Astrocyte of the cerebellum (primary cell): ENCODE measurements at regions not wholly inside any gene's neighbourhood (a gene's known extent, or its start where the extent isn't known, plus 50 kb on each side); places are given as distances from the start of the nearest gene placed in this dataset.

Experiments
- DNase-seq: peaks from one replicate; pipeline ENCODE4 v3.0.0-alpha.2; 2011; ENCODE audit warnings: low read depth
- H3K4me3 ChIP-seq: 2 replicates; pipeline ENCODE4 v1.5.1; 2011; ENCODE audit warnings: mild to moderate bottlenecking, low read depth, low read length, moderate library complexity
- in situ Hi-C: cut with HindIII; loops from 2 replicates; pipeline ENCODE4 v1.10.0; 2017; ENCODE audit warnings: low sequenced_read_pairs
- TF ChIP-seq, protein P1 (sequence below): IDR thresholded peaks from 2 replicates; pipeline ENCODE4 v1.5.1; 2012; ENCODE audit warnings: low read length, low read depth, moderate library complexity, mild to moderate bottlenecking; ENCODE audit errors: missing control alignments

DNA sequence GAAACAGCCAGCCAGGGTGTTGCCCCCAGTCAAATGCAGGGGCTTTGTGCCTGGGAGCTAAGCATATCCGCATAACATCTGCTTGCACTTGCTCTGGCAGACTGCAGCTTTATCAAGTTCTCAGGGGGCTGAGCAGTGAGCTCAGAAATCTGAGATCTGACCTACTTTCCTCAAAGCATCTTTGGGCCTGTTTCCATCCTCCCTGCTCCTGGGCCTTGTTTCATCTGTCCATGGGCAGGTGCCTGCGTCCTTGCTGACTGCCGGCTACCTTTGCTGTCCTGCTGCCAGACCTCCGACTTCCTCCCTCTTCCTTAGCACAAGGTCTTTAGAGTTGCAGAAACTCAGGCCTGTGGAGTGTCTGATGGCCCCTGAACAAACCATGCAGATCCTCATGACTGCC is 131.2 kb upstream of the B3GAT1 start:
- no peak overlapping the region for H3K4me3 ChIP-seq
- DNase-seq: no peak
- in situ Hi-C loops: no loop called here
- TF ChIP-seq, protein P1, sequence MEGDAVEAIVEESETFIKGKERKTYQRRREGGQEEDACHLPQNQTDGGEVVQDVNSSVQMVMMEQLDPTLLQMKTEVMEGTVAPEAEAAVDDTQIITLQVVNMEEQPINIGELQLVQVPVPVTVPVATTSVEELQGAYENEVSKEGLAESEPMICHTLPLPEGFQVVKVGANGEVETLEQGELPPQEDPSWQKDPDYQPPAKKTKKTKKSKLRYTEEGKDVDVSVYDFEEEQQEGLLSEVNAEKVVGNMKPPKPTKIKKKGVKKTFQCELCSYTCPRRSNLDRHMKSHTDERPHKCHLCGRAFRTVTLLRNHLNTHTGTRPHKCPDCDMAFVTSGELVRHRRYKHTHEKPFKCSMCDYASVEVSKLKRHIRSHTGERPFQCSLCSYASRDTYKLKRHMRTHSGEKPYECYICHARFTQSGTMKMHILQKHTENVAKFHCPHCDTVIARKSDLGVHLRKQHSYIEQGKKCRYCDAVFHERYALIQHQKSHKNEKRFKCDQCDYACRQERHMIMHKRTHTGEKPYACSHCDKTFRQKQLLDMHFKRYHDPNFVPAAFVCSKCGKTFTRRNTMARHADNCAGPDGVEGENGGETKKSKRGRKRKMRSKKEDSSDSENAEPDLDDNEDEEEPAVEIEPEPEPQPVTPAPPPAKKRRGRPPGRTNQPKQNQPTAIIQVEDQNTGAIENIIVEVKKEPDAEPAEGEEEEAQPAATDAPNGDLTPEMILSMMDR: no peak

DNA sequence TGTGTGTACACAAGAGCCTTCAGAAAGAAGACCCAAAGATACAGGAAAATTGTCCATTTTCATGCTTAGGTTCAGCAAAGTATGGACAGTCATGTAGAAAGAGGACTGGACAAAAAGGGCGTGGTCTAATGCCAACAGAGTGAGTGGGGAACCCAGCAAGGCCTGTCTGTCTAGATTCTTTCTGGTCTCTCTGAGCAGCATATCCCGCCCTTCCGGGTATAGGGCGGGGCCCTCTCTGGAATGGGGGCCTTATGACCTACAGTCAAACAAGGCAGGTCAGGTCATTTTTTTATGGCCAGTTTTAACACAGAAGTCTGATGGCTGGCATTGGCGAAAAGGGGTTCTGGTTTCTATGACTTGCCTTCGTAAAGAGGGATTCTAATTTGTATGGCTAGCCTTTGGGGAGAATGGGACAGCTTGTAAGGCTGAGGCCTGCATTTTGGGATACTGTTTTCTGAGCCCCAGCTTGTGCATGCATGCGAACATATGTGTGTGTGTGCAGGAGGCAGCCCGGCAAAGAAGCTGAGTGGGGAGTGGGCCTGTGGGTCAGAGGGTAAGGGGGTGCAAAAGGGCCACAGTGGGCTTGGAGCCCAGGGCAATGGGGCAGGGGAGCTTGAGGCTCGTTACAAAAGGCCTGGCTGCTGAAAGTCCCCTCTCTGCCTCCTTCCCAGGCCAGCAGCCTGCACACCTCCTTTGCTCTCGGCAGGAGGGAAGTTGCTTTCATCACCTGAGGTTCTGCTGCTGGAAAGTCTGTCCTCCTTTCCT is 130.5 kb upstream of the B3GAT1 start:
- no peak for DNase-seq
- TF ChIP-seq, protein P1: no peak
- no peak overlapping the region for H3K4me3 ChIP-seq
- in situ Hi-C loops: no loop called here

DNA sequence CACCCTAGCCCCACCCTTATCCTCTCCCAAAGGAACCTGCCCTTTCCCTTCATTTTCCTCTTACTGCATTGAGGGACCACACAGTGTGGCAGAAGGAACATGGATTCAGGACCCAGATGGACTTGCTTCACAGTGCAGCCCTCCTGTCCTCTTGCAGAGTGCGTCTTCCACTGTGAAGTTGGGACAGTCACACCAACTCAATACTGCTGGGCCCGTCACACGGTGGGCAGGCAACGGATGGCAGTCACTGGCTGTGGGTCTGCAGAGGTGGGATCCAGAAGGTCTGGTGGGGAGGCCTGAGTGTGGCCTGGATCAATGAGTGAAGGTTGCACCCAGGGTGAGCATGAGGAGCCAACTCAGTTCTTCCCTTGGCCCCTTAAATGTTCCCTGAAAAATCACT is 129.9 kb upstream of the B3GAT1 start:
- TF ChIP-seq, protein P1: no peak

DNA sequence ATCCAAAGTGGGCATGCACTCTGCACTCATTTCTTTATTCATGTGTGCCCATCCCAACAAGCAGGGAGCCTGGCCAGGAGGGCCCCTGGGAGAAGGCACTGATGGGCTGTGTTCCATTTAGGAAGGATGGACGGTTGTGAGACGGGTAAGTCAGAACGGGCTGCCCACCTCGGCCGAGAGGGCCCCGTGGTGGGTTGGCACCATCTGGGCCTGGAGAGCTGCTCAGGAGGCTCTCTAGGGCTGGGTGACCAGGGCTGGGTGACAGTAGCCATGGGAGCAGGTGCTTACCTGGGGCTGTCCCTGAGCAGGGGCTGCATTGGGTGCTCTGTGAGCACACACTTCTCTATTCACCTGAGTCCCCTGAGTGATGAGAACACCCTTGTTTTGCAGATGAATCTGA is 129.3 kb upstream of the B3GAT1 start:
- in situ Hi-C loops: no loop called here
- H3K4me3 ChIP-seq: no peak overlapping the region
- DNase-seq: no peak
- TF ChIP-seq, protein P1: no peak

More for the DNA sequence above, 129.9 kb upstream of the B3GAT1 start:
- H3K4me3 ChIP-seq: no peak overlapping the region
- DNase-seq: no peak
- in situ Hi-C loops: no loop called here

DNA sequence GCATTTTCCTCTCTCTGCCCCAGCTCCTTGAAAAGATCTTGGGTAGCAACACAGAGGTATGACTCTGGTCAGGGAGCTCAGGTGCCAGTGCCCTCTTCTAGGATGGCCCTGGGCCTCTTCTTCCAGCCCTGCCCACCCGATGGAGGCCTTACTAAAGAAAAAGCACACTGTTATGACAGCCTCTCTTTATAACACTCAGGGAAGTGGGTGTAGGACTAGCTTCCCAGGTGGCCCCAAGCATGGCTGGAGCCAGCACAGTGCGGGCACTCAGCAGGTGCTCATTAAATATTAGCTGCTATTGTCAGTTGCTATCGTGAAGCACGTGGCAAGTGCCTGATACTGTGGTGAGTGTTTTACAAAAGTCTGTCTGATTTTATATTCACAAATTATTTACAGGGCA is 127.2 kb upstream of the B3GAT1 start:
- DNase-seq: no peak
- TF ChIP-seq, protein P1: no peak
- in situ Hi-C loops: no loop called here

DNA sequence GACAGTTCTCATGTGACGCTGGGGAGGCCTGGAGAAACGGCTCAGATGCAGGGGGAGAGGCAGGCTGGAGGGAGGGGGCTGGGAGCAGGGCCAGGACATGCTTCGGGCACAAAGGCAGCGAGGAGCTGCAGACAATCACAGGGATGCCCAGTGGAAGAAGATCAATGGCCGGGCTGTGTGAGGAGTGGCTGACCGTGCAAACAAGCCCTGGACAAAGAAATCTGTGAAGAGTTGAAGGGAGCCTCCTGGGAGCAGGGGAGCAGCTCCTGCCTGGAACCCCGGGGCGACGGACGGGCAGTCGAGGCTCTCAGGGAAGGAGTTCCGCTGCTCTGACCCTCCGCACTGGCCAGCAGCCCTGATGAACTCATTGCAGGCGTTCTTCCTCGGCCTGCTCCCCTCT is 126.7 kb upstream of the B3GAT1 start:
- no peak for DNase-seq
- TF ChIP-seq, protein P1: no peak
- in situ Hi-C loops: no loop called here
- H3K4me3 ChIP-seq: no peak overlapping the region

More for the DNA sequence above, 127.2 kb upstream of the B3GAT1 start:
- no peak overlapping the region for H3K4me3 ChIP-seq
